ENCODE measurements at regions not wholly inside any gene's neighbourhood (a gene's known extent, or its start where the extent isn't known, plus 50 kb on each side); places are given as distances from the start of the nearest gene placed in this dataset.

DNA sequence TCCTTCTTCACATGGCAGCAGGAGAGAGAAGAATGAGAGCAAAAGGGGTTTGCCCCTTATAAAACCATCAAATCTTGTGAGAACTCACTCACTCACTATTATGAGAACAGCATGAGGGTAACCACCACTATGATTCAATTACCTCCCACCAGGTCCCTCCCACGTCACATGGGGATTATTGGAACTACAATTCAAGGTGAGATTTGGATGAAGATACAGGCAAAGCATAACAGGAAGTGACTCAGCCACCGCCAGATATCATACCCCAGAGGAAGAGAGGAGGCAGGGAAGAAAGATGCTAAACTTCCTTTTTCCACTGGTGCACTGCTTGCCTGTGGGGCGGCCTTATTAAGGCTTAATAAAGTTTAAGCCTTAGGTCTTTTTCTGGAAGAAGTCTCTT is 766.1 kb downstream of the KCTD8 start:
- TF ChIP-seq, protein P1, sequence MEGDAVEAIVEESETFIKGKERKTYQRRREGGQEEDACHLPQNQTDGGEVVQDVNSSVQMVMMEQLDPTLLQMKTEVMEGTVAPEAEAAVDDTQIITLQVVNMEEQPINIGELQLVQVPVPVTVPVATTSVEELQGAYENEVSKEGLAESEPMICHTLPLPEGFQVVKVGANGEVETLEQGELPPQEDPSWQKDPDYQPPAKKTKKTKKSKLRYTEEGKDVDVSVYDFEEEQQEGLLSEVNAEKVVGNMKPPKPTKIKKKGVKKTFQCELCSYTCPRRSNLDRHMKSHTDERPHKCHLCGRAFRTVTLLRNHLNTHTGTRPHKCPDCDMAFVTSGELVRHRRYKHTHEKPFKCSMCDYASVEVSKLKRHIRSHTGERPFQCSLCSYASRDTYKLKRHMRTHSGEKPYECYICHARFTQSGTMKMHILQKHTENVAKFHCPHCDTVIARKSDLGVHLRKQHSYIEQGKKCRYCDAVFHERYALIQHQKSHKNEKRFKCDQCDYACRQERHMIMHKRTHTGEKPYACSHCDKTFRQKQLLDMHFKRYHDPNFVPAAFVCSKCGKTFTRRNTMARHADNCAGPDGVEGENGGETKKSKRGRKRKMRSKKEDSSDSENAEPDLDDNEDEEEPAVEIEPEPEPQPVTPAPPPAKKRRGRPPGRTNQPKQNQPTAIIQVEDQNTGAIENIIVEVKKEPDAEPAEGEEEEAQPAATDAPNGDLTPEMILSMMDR (conservative IDR thresholded peaks at IDR 0.05) = no peak

DNA sequence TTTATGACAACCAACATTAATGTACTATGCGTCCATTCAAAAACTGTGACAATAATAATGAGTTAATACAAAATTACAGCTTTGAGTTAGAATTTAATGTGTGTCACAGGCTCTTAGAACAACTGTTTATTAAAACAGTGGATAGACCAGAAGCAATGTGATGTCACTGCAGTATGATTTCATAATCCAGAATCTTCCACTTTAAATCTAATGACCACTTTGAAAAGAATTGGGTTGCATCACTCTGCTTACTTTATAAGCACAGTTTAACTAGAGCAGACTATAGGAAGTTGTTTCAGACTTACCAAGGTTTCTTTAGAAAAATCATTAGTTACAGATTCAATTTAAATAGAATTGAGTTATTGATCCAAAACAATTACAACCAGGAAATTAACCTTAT is 758.5 kb downstream of the KCTD8 start:
- no peak overlapping the region for H3K4me3 Mint-ChIP-seq

More for the DNA sequence above, 766.1 kb downstream of the KCTD8 start:
- DNase-seq = no peak
- Mint-ChIP-seq H3K4me3 (no peak overlapping the region), H3K36me3 (ENCODE audit: low read depth) (no peaks in the 10 kb centered on the region), H3K27me3 (ENCODE audit: insufficient read depth) (no peaks in the 10 kb centered on the region), H3K4me1 (no peaks in the 10 kb centered on the region), H3K27ac (no peak overlapping the region), H3K9me3 (no peaks in the 10 kb centered on the region)
- WGBS, 2 experiments (ENCODE audit: insufficient coverage in 1 of 2, insufficient read length in 1 of 2) = 95 to 100% methylated on average over 1 to 3 of the region's 3 CpGs
- Histone ChIP-seq H3K36me3 (ENCODE audit: control insufficient read depth, insufficient read depth, low read length) (no peaks in the 10 kb centered on the region), H3K4me3 (ENCODE audit: low read length) (no peak overlapping the region), H3K9me3 (ENCODE audit: control insufficient read depth, low read length) (peaks cover 8% of the 10 kb centered on the region), H3K9ac (ENCODE audit: extremely low read depth, low read length, poor library complexity, severe bottlenecking) (no peak overlapping the region), H3K27me3 (ENCODE audit: control insufficient read depth, insufficient read depth, low read length, poor library complexity, severe bottlenecking) (no peaks in the 10 kb centered on the region), H3K27ac (ENCODE audit: low read depth, low read length) (no peak overlapping the region), H3K4me1 (ENCODE audit: control insufficient read depth, insufficient read depth, low read length) (no peaks in the 10 kb centered on the region)

DNA sequence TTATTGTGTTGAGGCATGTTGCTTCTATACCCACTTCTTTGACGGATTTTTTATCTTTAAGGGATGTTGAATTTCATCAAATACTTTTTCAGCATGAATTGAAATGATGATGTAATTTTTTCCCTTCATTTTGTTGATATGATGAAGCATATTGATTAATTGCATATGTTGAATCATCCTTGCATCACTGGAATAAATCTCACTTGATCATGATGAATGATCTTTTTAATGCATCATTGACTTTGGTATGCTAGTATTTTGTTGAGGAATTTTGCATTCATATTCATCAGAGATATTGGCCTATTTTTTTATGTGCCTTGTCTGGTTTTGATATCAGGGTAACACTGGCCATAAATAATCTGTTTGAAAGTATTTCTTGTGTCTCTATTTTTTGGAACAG is 754.7 kb downstream of the KCTD8 start:
- no peak overlapping the region for H3K9ac ChIP-seq (ENCODE audit: extremely low read depth, low read length, poor library complexity, severe bottlenecking)
- no peaks in the 10 kb centered on the region for H3K27me3 ChIP-seq (ENCODE audit: control insufficient read depth, insufficient read depth, low read length, poor library complexity, severe bottlenecking)
- TF ChIP-seq, protein P1 (conservative IDR thresholded peaks at IDR 0.05) = no peak
- H3K4me3 ChIP-seq (ENCODE audit: low read length) = no peak overlapping the region
- no peaks in the 10 kb centered on the region for H3K36me3 ChIP-seq (ENCODE audit: control insufficient read depth, insufficient read depth, low read length)
- no peaks in the 10 kb centered on the region for H3K36me3 Mint-ChIP-seq (ENCODE audit: low read depth)
- H3K4me1 Mint-ChIP-seq = no peaks in the 10 kb centered on the region
- WGBS, 2 experiments (ENCODE audit: insufficient coverage in 1 of 2, insufficient read length in 1 of 2) = 65% methylated on average over 1 of the region's 1 CpG; no CpG with 5 or more reads in 1 of the 2 experiments
- H3K4me1 ChIP-seq (ENCODE audit: control insufficient read depth, insufficient read depth, low read length) = no peaks in the 10 kb centered on the region
- H3K27me3 Mint-ChIP-seq (ENCODE audit: insufficient read depth) = no peaks in the 10 kb centered on the region
- H3K9me3 Mint-ChIP-seq = peaks cover 6% of the 10 kb centered on the region
- H3K9me3 ChIP-seq (ENCODE audit: control insufficient read depth, low read length) = no peaks in the 10 kb centered on the region
- no peak for DNase-seq
- H3K4me3 Mint-ChIP-seq = no peak overlapping the region
- H3K27ac ChIP-seq (ENCODE audit: low read depth, low read length) = no peak overlapping the region
- H3K27ac Mint-ChIP-seq = no peak overlapping the region

More for the DNA sequence above, 758.5 kb downstream of the KCTD8 start:
- Histone ChIP-seq H3K27ac (ENCODE audit: low read depth, low read length) (no peak overlapping the region), H3K9ac (ENCODE audit: extremely low read depth, low read length, poor library complexity, severe bottlenecking) (no peak overlapping the region), H3K9me3 (ENCODE audit: control insufficient read depth, low read length) (no peaks in the 10 kb centered on the region), H3K4me1 (ENCODE audit: control insufficient read depth, insufficient read depth, low read length) (no peaks in the 10 kb centered on the region), H3K36me3 (ENCODE audit: control insufficient read depth, insufficient read depth, low read length) (no peaks in the 10 kb centered on the region), H3K4me3 (ENCODE audit: low read length) (no peak overlapping the region), H3K27me3 (ENCODE audit: control insufficient read depth, insufficient read depth, low read length, poor library complexity, severe bottlenecking) (no peaks in the 10 kb centered on the region)
- H3K4me1 Mint-ChIP-seq = no peaks in the 10 kb centered on the region
- no peak overlapping the region for H3K27ac Mint-ChIP-seq
- no peaks in the 10 kb centered on the region for H3K27me3 Mint-ChIP-seq (ENCODE audit: insufficient read depth)
- H3K36me3 Mint-ChIP-seq (ENCODE audit: low read depth) = no peaks in the 10 kb centered on the region
- WGBS, 2 experiments (ENCODE audit: insufficient coverage in 1 of 2, insufficient read length in 1 of 2) = 82% methylated on average over 1 of the region's 1 CpG; no CpG with 5 or more reads in 1 of the 2 experiments
- peaks cover 3% of the 10 kb centered on the region for H3K9me3 Mint-ChIP-seq
- DNase-seq = no peak
- TF ChIP-seq, protein P1 (conservative IDR thresholded peaks at IDR 0.05) = no peak

Data from endodermal cell (in vitro differentiated cells).